ENCODE measurements at regions not wholly inside any gene's neighbourhood (a gene's known extent, or its start where the extent isn't known, plus 50 kb on each side); places are given as distances from the start of the nearest gene placed in this dataset.
A peak's percentile ranks its signal among the peaks of the same experiment; 100 is the strongest.

- no peak for DNase-seq (ENCODE audit: low read depth, low spot score)
- ChIA-PET POLR2A (no interaction called here), CTCF (interaction anchor here (1.6 to 3.0 kb wide), 3 partner anchors 18 to 30 kb away, joined by 4 to 10 read pairs (median 6); no protein-coding TSS in a partner anchor)
- TF ChIP-seq CTCF (IDR thresholded peaks at IDR 0.05; ENCODE audit: insufficient read depth, low read length, missing control alignments), result no peak
- no peak overlapping the region for H3K4me3 ChIP-seq (ENCODE audit: low read depth, low read length)
Measured at GRCh38 chr4:138889216-138889615, 126.4 kb upstream of the NOCT start.

GRCh38 chr4:138887741-138888140, 127.8 kb upstream of the NOCT start:
- TF ChIP-seq CTCF (IDR thresholded peaks at IDR 0.05; ENCODE audit: insufficient read depth, low read length, missing control alignments), result no peak
- no peak for DNase-seq (ENCODE audit: low read depth, low spot score)
- ChIA-PET CTCF (interaction anchor here (1.9 to 3.0 kb wide), 2 partner anchors 17 to 31 kb away, joined by 6 to 10 read pairs; no protein-coding TSS in a partner anchor), POLR2A (no interaction called here)
- H3K4me3 ChIP-seq (ENCODE audit: low read depth, low read length), result no peak overlapping the region

GRCh38 chr4:138887341-138887740, 128.2 kb upstream of the NOCT start:
- ChIA-PET CTCF (no interaction called here), POLR2A (no interaction called here)
- no peak for TF ChIP-seq CTCF (IDR thresholded peaks at IDR 0.05; ENCODE audit: insufficient read depth, low read length, missing control alignments)
- no peak overlapping the region for H3K4me3 ChIP-seq (ENCODE audit: low read depth, low read length)
- DNase-seq (ENCODE audit: low read depth, low spot score), result no peak

GRCh38 chr4:138879757-138880156, 135.8 kb upstream of the NOCT start:
- ChIA-PET POLR2A (no interaction called here), CTCF (no interaction called here)
- no peak overlapping the region for H3K4me3 ChIP-seq (ENCODE audit: low read depth, low read length)
- TF ChIP-seq CTCF (IDR thresholded peaks at IDR 0.05; ENCODE audit: insufficient read depth, low read length, missing control alignments), result no peak
- no peak for DNase-seq (ENCODE audit: low read depth, low spot score)

GRCh38 chr4:138875891-138876608, 139.5 kb upstream of the NOCT start:
- ChIA-PET CTCF (interaction anchor here (0.7 to 1.7 kb wide), 3 partner anchors 30 to 196 kb away, joined by 3 to 4 read pairs (median 4); no protein-coding TSS in a partner anchor), POLR2A (interaction anchor here (1.0 kb wide), 1 partner anchor 22 kb away, joined by 3 read pairs; no protein-coding TSS in a partner anchor)
- no peak overlapping the region for H3K4me3 ChIP-seq (ENCODE audit: low read depth, low read length)
- peak; percentile 73 for DNase-seq (ENCODE audit: low read depth, low spot score)
- no peak for TF ChIP-seq CTCF (IDR thresholded peaks at IDR 0.05; ENCODE audit: insufficient read depth, low read length, missing control alignments)

- no peak for DNase-seq (ENCODE audit: low read depth, low spot score)
- POLR2A ChIA-PET, result no interaction called here
- no peak overlapping the region for H3K4me3 ChIP-seq (ENCODE audit: low read depth, low read length)
- CTCF ChIA-PET, result interaction anchor here (0.9 to 3.3 kb wide), 38 partner anchors 8 to 1056 kb away, joined by 3 to 22 read pairs (median 4); no protein-coding TSS in a partner anchor
- TF ChIP-seq CTCF (IDR thresholded peaks at IDR 0.05; ENCODE audit: insufficient read depth, low read length, missing control alignments), result no peak
Measured at GRCh38 chr4:138871555-138871875, 144.1 kb upstream of the NOCT start.

Measured in AG04449 (cell line).